M059J (cell line): ENCODE measurements at regions not wholly inside any gene's neighbourhood (a gene's known extent, or its start where the extent isn't known, plus 50 kb on each side); places are given as distances from the start of the nearest gene placed in this dataset.

Experiments used
- DNase-seq: peaks from one replicate; pipeline ENCODE4 v3.0.0-alpha.2; 2012; ENCODE audit warnings: low read depth

- no peak for DNase-seq
Measured at GRCh38 chr13:76516586-76516985, 369.6 kb downstream of the KCTD12 start.

- DNase-seq = peak; percentile 70
Measured at GRCh38 chr13:76516013-76516412, 370.2 kb downstream of the KCTD12 start.

GRCh38 chr13:76512721-76513145, 373.5 kb downstream of the KCTD12 start:
- DNase-seq = peak; percentile 77

GRCh38 chr13:76505437-76505836, 380.8 kb downstream of the KCTD12 start:
- DNase-seq = no peak

GRCh38 chr13:76503766-76504165, 382.4 kb downstream of the KCTD12 start:
- no peak for DNase-seq

DNA sequence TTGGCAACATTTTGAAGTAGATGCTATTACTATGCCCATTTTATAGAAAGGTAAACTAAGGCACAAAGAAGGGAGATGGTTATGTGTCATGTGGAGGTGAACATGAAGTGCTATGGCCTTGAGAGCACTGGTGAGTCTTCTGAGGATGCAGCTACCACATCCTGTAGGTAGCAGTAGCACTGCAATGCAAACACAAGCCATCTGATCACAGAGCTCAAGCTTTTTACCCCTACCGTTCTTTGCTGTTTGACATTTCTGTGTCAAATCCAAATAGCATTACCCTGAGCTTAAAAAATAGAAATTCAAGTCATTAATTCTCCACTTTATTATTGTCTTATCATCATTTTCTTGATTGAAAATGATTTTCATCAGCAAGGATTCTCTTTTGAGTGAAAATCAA, 382.9 kb downstream of the KCTD12 start:
- no peak for DNase-seq

GRCh38 chr13:76500894-76501293, 385.3 kb downstream of the KCTD12 start:
- DNase-seq = no peak

GRCh38 chr13:76499891-76500290, 386.3 kb downstream of the KCTD12 start:
- no peak for DNase-seq

GRCh38 chr13:76489274-76489673, 396.9 kb downstream of the KCTD12 start:
- DNase-seq = no peak

DNA sequence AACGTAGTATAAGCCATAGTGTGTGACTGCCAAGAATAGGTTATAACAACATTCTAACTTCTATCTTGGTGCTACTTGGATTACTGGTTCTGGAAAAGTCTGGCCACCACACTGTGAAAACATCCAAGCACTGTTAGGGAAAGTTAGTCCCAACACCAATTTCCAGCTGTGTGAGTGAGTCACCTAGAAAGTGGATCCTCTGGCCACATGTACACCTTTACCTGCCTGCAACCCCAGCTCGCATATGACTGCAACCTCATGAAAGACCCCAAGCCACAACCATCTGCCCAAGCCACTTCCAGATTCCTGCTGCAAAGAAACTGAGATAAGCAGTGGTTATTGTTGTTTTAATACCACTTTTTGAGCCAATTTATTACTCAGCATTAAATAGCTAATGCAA, 404.5 kb downstream of the KCTD12 start:
- DNase-seq = no peak

DNA sequence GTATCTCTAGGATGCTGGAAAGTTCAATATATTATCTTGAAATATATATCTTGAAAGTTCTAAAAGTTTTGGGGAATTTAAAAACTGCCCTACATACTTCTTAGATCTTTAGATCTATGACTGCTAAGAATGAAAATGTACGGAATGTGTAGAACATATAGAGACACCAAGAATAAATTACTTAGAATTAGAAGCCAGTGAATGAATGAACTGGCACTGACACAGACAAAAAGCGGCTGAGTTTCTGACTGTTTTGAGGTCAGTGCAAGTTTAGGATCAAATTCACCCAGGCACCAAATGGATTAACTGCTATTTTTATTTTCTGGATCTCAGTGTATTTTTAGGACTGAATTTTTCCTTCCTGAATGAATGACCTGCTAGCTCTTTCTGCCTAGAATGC, 411.2 kb downstream of the KCTD12 start:
- DNase-seq = no peak

DNA sequence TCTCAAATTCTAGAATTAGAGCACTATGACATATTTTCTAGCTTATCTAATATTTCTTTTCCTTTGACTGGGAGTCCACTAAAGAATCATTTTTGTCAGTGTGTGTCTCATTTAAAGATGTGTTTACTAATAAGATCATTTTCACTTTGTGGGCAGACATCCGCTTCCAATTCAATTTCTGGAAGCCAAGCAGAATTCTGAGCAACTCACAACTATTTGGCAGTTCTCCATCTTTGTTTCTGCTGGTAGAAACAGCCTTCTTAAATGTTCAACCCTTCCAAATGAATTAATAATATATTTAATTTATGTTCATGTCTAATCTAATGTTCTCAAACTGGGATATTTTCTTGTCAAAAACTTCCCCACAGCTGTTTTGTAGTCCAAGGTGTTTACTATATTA, 411.8 kb downstream of the KCTD12 start:
- no peak for DNase-seq

DNA sequence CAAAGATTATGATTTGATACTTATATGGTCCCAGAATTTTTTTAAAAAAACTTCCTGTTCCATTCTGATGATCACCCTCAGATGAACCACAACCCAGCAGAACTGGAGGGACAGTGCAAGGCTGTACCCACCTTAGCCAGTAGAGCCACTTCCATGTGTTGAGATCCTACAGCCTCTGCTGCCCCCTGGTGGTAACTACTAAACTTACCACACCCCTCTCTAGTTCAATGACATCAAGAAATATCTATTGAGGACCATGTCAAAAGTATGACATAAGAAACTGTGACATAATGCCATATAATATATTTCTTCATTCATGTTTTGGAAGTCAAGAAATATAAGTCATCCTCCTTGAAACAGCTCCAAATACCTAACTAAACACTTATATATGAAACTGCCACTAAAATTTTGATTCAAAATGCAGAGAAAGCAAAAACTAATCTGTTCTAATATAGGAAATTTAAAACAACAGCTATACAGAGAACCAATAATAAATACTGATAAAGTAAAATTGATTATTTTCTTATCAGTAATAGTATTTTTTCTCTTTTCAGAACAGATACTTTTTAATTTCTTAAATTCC, 412.6 kb downstream of the KCTD12 start:
- DNase-seq = peak; percentile 62

GRCh38 chr13:76472916-76473315, 413.3 kb downstream of the KCTD12 start:
- DNase-seq = no peak

- no peak for DNase-seq
Measured at GRCh38 chr13:76471486-76471885, 414.7 kb downstream of the KCTD12 start.

GRCh38 chr13:76470991-76471390, 415.2 kb downstream of the KCTD12 start:
- DNase-seq = no peak

DNA sequence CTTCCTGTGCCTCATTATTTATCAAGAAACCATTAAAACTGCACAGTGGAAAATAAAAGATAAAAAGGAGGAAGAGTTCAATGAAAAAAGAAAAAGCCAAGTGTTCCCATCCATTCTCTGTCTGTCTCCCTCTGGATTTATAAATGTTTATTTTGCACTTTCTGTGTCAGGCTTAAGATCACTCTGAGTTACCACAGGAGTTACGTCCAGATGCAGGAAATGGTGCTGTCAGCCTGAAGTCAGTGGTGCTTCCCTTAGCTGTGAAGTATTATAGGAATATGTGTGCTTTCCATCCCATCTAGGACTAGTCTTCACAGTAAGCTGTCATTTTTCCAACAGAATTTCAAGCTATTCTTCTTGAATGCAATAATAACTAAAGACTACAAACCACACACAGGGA, 420.2 kb downstream of the KCTD12 start:
- DNase-seq = no peak

DNA sequence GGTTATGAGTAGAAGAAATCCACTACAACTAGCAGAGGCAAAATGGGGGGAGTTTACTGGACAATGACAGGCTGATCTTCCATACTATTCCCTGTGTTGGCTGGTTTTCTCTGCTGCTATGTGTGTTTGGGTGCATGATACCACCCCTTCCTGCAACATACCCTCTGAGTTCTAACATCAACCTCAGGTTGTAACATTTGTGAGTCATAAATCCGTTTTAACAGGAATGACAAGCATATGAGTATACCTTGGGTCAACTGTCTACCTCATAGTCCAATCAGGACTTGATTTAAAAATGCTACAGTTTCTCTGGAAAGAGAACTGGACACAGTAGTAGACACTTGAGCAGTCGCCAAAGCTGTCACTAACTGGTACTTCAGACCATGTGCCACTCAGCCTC, 422.9 kb downstream of the KCTD12 start:
- no peak for DNase-seq

DNA sequence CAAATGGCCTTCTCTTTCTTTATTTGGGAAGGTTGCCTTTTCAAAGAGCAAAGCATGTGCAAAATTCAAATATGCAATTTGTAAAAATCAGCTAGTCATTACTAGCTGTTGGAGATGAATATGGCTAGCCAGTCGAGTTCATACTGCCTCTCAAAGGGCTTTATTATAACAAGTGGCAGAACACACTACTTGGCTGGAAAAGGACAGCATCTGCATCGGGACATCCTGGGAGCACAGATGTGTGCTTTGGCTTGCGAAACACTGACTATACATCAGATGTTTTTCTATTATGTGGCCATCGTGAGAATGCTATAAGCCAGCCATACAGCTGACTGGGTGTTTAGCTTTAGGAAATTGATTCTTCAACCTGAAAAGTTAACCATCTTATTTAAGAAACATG, 424.2 kb downstream of the KCTD12 start:
- DNase-seq = no peak

GRCh38 chr13:76461484-76461883, 424.7 kb downstream of the KCTD12 start:
- DNase-seq = no peak

- no peak for DNase-seq
Measured at GRCh38 chr13:76459863-76460262, 426.3 kb downstream of the KCTD12 start.

- peak; percentile 69 for DNase-seq
Measured at GRCh38 chr13:76455960-76456359, 430.2 kb downstream of the KCTD12 start.

- DNase-seq = no peak
Measured at GRCh38 chr13:76454991-76455390, 431.2 kb downstream of the KCTD12 start.

GRCh38 chr13:76449716-76450115, 436.5 kb downstream of the KCTD12 start:
- DNase-seq = no peak

DNA sequence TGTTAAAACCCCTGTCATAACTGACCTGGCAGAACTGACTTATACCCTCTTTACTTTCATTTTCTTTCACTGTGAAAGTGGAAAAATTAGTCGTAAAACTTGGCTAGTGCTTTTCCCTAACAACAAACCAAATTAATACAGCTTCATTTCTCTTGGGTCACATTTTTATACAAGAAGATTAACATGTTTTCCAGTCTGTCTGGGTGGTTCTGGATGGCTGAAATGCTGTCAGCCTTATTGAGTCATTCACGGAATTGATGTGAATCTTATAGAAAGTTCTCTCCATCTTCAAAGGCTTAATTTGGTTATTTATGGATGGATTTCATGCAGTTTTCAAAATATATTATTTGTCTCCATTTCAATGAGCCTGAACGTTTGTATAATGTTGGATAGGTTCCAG, 440.0 kb downstream of the KCTD12 start:
- DNase-seq = no peak
